HepG2 (cell line): ENCODE measurements at regions not wholly inside any gene's neighbourhood (a gene's known extent, or its start where the extent isn't known, plus 50 kb on each side); places are given as distances from the start of the nearest gene placed in this dataset.

Experiments used
- BCL6 ChIP-seq: IDR thresholded peaks from 2 replicates; pipeline ENCODE4 v1.6.1; 2016; ENCODE audit warnings: missing genetic modification reagents, missing compliant biosample characterization
- DBP ChIP-seq: sonication (generic); formaldehyde crosslinking; IDR thresholded peaks from 2 replicates; pipeline ENCODE4 v1.4.0; 2020; ENCODE audit warnings: missing genetic modification reagents; ENCODE audit errors: not compliant biosample characterization
- GABPB1 ChIP-seq: IDR thresholded peaks from 2 replicates; pipeline ENCODE4 v1.6.1; 2016; ENCODE audit warnings: mild to moderate bottlenecking, missing genetic modification reagents, moderate library complexity, missing compliant biosample characterization
- GFI1 ChIP-seq: sonication (generic); formaldehyde crosslinking; IDR thresholded peaks from 2 replicates; pipeline ENCODE4 v1.5.0; 2020; ENCODE audit warnings: missing genetic modification reagents, mild to moderate bottlenecking, borderline replicate concordance
- GPN1 ChIP-seq: sonication (generic); formaldehyde crosslinking; IDR thresholded peaks from 2 replicates; pipeline ENCODE4 v1.5.1; 2020; ENCODE audit warnings: missing genetic modification reagents, borderline replicate concordance
- MXI1 ChIP-seq: IDR thresholded peaks from 3 replicates; pipeline ENCODE4 v1.6.1; 2012; ENCODE audit warnings: low read depth, low read length, inconsistent platforms, borderline replicate concordance
- NFIB ChIP-seq: sonication (generic); formaldehyde crosslinking; IDR thresholded peaks from 2 replicates; pipeline ENCODE4 v1.9.0; 2021; ENCODE audit warnings: missing genetic modification reagents, mild to moderate bottlenecking, borderline replicate concordance
- NR0B2 ChIP-seq: sonication (generic); formaldehyde crosslinking; IDR thresholded peaks from 2 replicates; pipeline ENCODE4 v1.4.0; 2020; ENCODE audit warnings: mild to moderate bottlenecking, missing genetic modification reagents
- PAXIP1 ChIP-seq: sonication (generic); formaldehyde crosslinking; conservative IDR thresholded peaks from 2 replicates; pipeline ENCODE4 v1.4.0; 2020; ENCODE audit warnings: mild to moderate bottlenecking, missing genetic modification reagents, moderate library complexity
- SOX6 ChIP-seq, 2 experiments: fragments of 450-650 bp in 1 of 2; sonication (generic) in 1 of 2; formaldehyde crosslinking in 1 of 2; IDR thresholded peaks; 2 replicates each; pipeline versions ENCODE4 v1.4.0 to v1.6.1; 2017 to 2020; ENCODE audit warnings: antibody characterized with exemption in 1 of 2, mild to moderate bottlenecking in 1 of 2, missing genetic modification reagents in 1 of 2
- SRY ChIP-seq: sonication (generic); formaldehyde crosslinking; IDR thresholded peaks from 2 replicates; pipeline ENCODE4 v1.8.0; 2022; ENCODE audit warnings: mild to moderate bottlenecking, missing genetic modification reagents
- ZFP90 ChIP-seq: sonication (generic); formaldehyde crosslinking; IDR thresholded peaks from 2 replicates; pipeline ENCODE4 v1.8.0; 2022; ENCODE audit warnings: missing genetic modification reagents, mild to moderate bottlenecking, inconsistent platforms, borderline replicate concordance
- ZNF24 ChIP-seq: fragments of 450-650 bp; IDR thresholded peaks from 2 replicates; pipeline ENCODE4 v1.6.1; 2017; ENCODE audit warnings: antibody characterized with exemption, mild to moderate bottlenecking
- ZNF337 ChIP-seq: sonication (generic); formaldehyde crosslinking; IDR thresholded peaks from 2 replicates; pipeline ENCODE4 v1.5.1; 2020; ENCODE audit warnings: missing genetic modification reagents, low read depth, mild to moderate bottlenecking, borderline replicate concordance
- ZNF432 ChIP-seq: sonication (generic); formaldehyde crosslinking; IDR thresholded peaks from 2 replicates; pipeline ENCODE4 v1.5.0; 2020; ENCODE audit warnings: missing genetic modification reagents, mild to moderate bottlenecking, borderline replicate concordance
- TF ChIP-seq, protein P1 (sequence below): sonication (generic); formaldehyde crosslinking; IDR thresholded peaks from 2 replicates; pipeline ENCODE4 v1.5.0; 2020; ENCODE audit warnings: missing genetic modification reagents, mild to moderate bottlenecking, borderline replicate concordance
- TF ChIP-seq, protein P2 (sequence below): sonication (generic); formaldehyde crosslinking; IDR thresholded peaks from 2 replicates; pipeline ENCODE4 v1.8.0; 2022; ENCODE audit warnings: missing genetic modification reagents, mild to moderate bottlenecking, borderline replicate concordance
- TF ChIP-seq, protein P3 (sequence below): sonication (generic); formaldehyde crosslinking; IDR thresholded peaks from 2 replicates; pipeline ENCODE4 v1.8.0; 2022; ENCODE audit warnings: mild to moderate bottlenecking, missing genetic modification reagents, moderate library complexity
- TF ChIP-seq, protein P4 (sequence below): sonication (generic); formaldehyde crosslinking; IDR thresholded peaks from 2 replicates; pipeline ENCODE4 v1.5.1; 2020; ENCODE audit warnings: missing genetic modification reagents, mild to moderate bottlenecking, borderline replicate concordance

DNA sequence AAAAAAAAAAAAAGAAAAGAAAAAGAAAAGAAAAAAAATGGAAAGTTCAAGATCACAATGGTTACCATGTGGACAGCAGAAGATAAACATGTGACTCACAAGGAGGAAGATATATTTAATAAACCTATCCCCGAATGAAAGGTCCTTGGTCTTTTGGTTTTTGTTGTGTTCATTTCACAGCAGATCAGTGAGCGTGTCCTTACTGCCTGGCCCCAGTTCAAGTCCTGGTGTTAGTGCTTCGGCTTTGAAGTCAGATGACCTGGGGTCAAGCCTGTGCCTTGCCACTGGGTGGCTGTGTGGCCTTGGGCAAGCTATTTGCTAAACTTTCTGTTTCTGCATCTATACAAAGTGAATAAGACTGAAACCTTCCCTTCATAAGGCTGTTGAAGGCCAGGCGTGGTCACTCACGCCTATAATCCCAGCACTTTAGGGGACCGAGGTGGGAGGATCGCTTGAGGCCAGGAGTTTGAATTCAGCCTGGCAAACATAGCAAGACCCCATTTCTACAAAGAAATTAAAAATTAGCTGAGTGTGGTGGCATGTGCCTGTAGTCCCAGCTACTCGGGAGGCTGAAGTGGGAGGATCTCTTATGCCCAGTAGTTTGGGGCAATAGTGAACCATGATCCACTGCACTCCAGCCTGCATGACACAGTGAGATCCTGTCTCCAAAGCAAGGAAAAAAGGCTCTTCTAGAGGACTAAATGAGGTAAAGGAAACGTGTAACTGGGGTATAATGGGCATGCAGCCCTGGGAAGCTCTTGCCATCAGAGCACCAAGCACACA, 94.5 kb upstream of the SPATA31D4 start (continued):
- no peak for TF ChIP-seq SOX6 (IDR thresholded peaks at IDR 0.05)
- TF ChIP-seq SOX6 (CRISPR knock-in tag; IDR thresholded peaks at IDR 0.05), result peak; percentile 90
- no peak for TF ChIP-seq SRY (CRISPR knock-in tag)
- TF ChIP-seq BCL6 (CRISPR knock-in tag), result peak; percentile 84; the same call in 1 of the 2 replicates
- peak; percentile 52; the same call in 1 of the 2 replicates for TF ChIP-seq ZFP90 (CRISPR knock-in tag)
- TF ChIP-seq, protein P1, sequence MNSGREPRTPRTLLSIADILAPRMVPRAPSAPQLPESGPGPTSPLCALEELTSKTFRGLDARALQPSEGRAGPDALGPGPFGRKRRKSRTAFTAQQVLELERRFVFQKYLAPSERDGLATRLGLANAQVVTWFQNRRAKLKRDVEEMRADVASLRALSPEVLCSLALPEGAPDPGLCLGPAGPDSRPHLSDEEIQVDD (CRISPR knock-in tag), result no peak
- TF ChIP-seq, protein P2, sequence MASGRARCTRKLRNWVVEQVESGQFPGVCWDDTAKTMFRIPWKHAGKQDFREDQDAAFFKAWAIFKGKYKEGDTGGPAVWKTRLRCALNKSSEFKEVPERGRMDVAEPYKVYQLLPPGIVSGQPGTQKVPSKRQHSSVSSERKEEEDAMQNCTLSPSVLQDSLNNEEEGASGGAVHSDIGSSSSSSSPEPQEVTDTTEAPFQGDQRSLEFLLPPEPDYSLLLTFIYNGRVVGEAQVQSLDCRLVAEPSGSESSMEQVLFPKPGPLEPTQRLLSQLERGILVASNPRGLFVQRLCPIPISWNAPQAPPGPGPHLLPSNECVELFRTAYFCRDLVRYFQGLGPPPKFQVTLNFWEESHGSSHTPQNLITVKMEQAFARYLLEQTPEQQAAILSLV (CRISPR knock-in tag), result no peak
- no peak for TF ChIP-seq ZNF24
- TF ChIP-seq MXI1, result no peak
- no peak for TF ChIP-seq ZNF337 (CRISPR knock-in tag)
- TF ChIP-seq, protein P3, sequence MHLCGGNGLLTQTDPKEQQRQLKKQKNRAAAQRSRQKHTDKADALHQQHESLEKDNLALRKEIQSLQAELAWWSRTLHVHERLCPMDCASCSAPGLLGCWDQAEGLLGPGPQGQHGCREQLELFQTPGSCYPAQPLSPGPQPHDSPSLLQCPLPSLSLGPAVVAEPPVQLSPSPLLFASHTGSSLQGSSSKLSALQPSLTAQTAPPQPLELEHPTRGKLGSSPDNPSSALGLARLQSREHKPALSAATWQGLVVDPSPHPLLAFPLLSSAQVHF (CRISPR knock-in tag), result no peak
- peak; percentile 79 for TF ChIP-seq PAXIP1 (CRISPR knock-in tag)
- TF ChIP-seq ZNF432 (CRISPR knock-in tag), result no peak
- TF ChIP-seq NFIB, result no peak
- TF ChIP-seq DBP (CRISPR knock-in tag), result peak; percentile 46
- no peak for TF ChIP-seq NR0B2 (CRISPR knock-in tag)
- TF ChIP-seq, protein P4, sequence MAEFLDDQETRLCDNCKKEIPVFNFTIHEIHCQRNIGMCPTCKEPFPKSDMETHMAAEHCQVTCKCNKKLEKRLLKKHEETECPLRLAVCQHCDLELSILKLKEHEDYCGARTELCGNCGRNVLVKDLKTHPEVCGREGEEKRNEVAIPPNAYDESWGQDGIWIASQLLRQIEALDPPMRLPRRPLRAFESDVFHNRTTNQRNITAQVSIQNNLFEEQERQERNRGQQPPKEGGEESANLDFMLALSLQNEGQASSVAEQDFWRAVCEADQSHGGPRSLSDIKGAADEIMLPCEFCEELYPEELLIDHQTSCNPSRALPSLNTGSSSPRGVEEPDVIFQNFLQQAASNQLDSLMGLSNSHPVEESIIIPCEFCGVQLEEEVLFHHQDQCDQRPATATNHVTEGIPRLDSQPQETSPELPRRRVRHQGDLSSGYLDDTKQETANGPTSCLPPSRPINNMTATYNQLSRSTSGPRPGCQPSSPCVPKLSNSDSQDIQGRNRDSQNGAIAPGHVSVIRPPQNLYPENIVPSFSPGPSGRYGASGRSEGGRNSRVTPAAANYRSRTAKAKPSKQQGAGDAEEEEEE (CRISPR knock-in tag), result no peak
- no peak for TF ChIP-seq GFI1 (CRISPR knock-in tag)
- TF ChIP-seq GABPB1, result no peak
- TF ChIP-seq GPN1 (CRISPR knock-in tag), result no peak
